Gastroesophageal sphincter (tissue), 4 donors: ENCODE measurements at regions not wholly inside any gene's neighbourhood (a gene's known extent, or its start where the extent isn't known, plus 50 kb on each side); places are given as distances from the start of the nearest gene placed in this dataset.

Experiments
- ATAC-seq: fragments of 150-250 bp; one replicate; pipeline ENCODE4 v1.9.1; 2016; ENCODE audit warnings: mild to moderate bottlenecking, moderate library complexity
- H3K27ac ChIP-seq, 4 donors: fragments of 200-600 bp; sonication (generic) in 3 of 4; 1 replicate in 3 of 4; 2 replicates in 1 of 4; pipeline ENCODE4 v1.5.1; 2016 to 2019
- H3K27me3 ChIP-seq: fragments of 200-600 bp; sonication (generic); one replicate; pipeline ENCODE4 v1.5.1; 2019
- H3K36me3 ChIP-seq, 2 donors: fragments of 200-600 bp; sonication (generic); one replicate each; pipeline ENCODE4 v1.5.1; 2019; ENCODE audit warnings: control low read depth in 1 of 2
- H3K4me1 ChIP-seq, 3 donors: fragments of 200-600 bp; sonication (generic); 1 replicate in 2 of 3; 2 replicates in 1 of 3; pipeline ENCODE4 v1.5.1; 2016 to 2019; ENCODE audit warnings: control low read depth in 2 of 3
- H3K4me3 ChIP-seq, 2 donors: fragments of 200-600 bp; sonication (generic); one replicate each; pipeline ENCODE4 v1.5.1; 2019; ENCODE audit warnings: mild to moderate bottlenecking in 1 of 2, moderate library complexity in 1 of 2
- H3K9me3 ChIP-seq, 3 donors: fragments of 200-600 bp; sonication (generic); one replicate each; pipeline ENCODE4 v1.5.1; 2017 to 2019; ENCODE audit warnings: control low read depth in 2 of 3
- EP300 ChIP-seq: sonication (generic); formaldehyde crosslinking; IDR thresholded peaks from one replicate; pipeline ENCODE4 v1.6.1; 2017; ENCODE audit warnings: antibody characterized with exemption, mild to moderate bottlenecking
- POLR2A ChIP-seq, 2 donors: fragments of 450-650 bp; IDR thresholded peaks; one replicate each; pipeline ENCODE4 v1.6.1; 2017; ENCODE audit warnings: antibody characterized with exemption in 2 of 2, mild to moderate bottlenecking in 2 of 2, moderate library complexity in 1 of 2
- POLR2AphosphoS5 ChIP-seq: sonication (generic); formaldehyde crosslinking; IDR thresholded peaks from one replicate; pipeline ENCODE4 v1.6.1; 2017; ENCODE audit warnings: antibody characterized with exemption
- WGBS, 2 donors: methylation state at CpG; one replicate each; pipeline ENCODE4 v1.1.5; 2018; ENCODE audit warnings: low coverage in 1 of 2; 5-methylcytosine and 5-hydroxymethylcytosine counted together
- TF ChIP-seq, protein P1 (sequence below), 4 experiments: fragments of 200-600 bp in 2 of 4; fragments of 450-650 bp in 2 of 4; sonication (generic) in 1 of 4; IDR thresholded peaks; one replicate each; pipeline ENCODE4 v1.5.1; 2017 to 2019; ENCODE audit warnings: antibody characterized with exemption in 4 of 4, mild to moderate bottlenecking in 2 of 4, moderate library complexity in 2 of 4

DNA sequence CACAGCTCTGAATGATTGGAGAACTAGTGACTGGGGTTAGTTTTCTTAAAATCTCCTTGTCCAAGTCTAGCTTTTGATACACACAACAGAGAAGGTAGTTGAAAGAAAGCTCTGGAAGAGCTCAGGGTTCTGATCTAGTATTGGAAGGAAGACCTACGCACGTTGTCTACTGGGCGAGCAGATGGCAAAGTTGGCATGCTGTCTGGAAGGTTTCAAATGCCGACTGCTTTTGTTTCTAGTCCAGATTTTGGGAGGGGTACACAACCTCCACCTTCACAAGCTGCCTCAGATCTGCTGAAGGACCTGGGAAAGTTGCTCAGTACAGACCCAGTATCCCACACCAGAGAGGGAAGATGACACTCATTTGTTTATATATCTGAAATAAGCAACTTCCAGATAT lies 507.3 kb downstream of the RNF144A start:
- H3K36me3 ChIP-seq: no peaks in the 10 kb centered on the region
- TF ChIP-seq POLR2A (IDR thresholded peaks at IDR 0.05) (no peak), POLR2AphosphoS5 (no peak), EP300 (no peak)
- TF ChIP-seq, protein P1, sequence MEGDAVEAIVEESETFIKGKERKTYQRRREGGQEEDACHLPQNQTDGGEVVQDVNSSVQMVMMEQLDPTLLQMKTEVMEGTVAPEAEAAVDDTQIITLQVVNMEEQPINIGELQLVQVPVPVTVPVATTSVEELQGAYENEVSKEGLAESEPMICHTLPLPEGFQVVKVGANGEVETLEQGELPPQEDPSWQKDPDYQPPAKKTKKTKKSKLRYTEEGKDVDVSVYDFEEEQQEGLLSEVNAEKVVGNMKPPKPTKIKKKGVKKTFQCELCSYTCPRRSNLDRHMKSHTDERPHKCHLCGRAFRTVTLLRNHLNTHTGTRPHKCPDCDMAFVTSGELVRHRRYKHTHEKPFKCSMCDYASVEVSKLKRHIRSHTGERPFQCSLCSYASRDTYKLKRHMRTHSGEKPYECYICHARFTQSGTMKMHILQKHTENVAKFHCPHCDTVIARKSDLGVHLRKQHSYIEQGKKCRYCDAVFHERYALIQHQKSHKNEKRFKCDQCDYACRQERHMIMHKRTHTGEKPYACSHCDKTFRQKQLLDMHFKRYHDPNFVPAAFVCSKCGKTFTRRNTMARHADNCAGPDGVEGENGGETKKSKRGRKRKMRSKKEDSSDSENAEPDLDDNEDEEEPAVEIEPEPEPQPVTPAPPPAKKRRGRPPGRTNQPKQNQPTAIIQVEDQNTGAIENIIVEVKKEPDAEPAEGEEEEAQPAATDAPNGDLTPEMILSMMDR (IDR thresholded peaks at IDR 0.05): no peak
- ATAC-seq: no peak
- no peaks in the 10 kb centered on the region for H3K9me3 ChIP-seq
- WGBS, 2 donors: 49 to 73% methylated on average over 3 to 4 of the region's 4 CpGs
- no peak overlapping the region for H3K27ac ChIP-seq
- peaks cover 16% of the 10 kb centered on the region for H3K27me3 ChIP-seq
- no peak overlapping the region for H3K4me3 ChIP-seq
- H3K4me1 ChIP-seq: no peaks in the 10 kb centered on the region

DNA sequence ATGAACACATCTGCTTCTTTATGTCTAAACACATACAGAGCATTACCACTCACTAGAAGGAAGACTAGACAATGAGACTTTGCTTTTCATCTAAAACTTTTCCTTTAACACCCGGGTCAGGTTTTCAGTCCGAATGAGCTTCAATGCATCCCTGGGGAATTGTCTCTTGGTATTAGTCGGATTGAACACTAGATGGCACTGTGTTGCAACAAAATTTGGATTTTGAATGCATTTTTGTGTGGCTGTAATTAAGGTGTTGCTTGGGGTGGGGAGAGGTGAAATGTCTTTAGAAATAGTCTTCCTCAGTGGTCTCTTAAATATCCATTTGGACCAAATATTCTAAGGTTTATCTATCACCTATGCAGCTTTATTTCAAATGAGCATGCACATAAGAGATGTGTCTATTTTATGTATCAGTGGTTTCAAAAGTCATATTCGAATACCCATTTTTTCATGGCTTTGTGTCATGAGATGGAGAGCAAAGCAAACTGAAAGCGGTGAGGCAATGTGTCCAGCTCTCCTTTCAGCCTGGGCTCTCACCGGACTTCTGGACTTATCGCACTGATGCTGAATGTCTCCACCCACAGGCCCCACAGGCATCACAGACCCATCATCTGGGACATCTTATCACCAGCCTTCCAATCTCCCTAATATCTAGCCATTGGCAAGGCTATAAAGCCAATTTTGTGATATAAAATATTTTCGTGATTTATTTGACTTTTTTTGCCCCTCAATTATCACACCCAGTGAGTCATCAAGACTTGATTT lies 510.3 kb downstream of the RNF144A start:
- peaks cover 42% of the 10 kb centered on the region for H3K27me3 ChIP-seq
- ATAC-seq: no peak
- no peak overlapping the region for H3K4me3 ChIP-seq
- no peaks in the 10 kb centered on the region for H3K36me3 ChIP-seq
- WGBS, 2 donors: 44 to 49% methylated on average over 8 of the region's 8 CpGs
- TF ChIP-seq, protein P1 (IDR thresholded peaks at IDR 0.05): peak; percentile 45 to 74 (median 67)
- TF ChIP-seq POLR2A (IDR thresholded peaks at IDR 0.05): no peak
- TF ChIP-seq EP300: no peak
- H3K9me3 ChIP-seq: no peaks in the 10 kb centered on the region
- peaks cover 0 to 13% (median 0%) of the 10 kb centered on the region in 3 donors for H3K4me1 ChIP-seq
- H3K27ac ChIP-seq: no peak overlapping the region

DNA sequence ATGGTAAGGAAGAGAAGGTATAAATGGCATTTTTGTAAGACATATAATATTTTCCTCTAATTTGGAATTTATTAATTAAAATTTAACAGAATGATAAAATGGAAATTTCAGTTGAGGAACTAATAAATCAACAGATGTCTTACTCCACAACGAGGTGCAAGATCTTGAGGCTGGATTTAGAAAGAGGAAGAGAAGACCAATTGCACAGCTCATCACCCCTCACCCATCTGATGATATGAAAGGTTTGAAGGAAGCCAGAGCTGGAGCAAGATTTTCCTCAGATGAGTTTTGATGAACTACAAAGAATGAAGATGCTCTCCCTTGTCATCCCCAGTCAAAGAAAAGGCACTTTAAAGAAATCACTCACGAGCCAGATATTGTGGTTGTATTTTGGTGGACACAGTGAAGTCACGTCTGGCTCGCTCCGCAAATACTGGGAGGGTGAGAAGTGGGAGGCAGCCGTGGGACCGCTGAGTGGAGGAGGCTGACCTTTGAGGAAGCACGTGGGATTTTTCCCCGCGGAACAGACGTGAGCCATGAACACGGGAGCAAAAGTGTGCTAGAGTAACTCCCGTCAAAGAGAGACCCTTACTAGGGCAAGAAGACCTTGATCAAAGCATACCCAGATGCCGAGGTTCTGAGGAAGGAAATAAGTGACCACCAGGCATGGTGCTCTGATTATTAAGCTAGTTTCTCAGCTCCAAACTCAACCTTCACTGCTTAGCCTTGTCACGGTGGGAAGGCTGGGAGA lies 511.4 kb downstream of the RNF144A start:
- no peak for TF ChIP-seq POLR2AphosphoS5
- no peak for TF ChIP-seq EP300
- TF ChIP-seq, protein P1 (IDR thresholded peaks at IDR 0.05): no peak
- no peak for TF ChIP-seq POLR2A (IDR thresholded peaks at IDR 0.05)

DNA sequence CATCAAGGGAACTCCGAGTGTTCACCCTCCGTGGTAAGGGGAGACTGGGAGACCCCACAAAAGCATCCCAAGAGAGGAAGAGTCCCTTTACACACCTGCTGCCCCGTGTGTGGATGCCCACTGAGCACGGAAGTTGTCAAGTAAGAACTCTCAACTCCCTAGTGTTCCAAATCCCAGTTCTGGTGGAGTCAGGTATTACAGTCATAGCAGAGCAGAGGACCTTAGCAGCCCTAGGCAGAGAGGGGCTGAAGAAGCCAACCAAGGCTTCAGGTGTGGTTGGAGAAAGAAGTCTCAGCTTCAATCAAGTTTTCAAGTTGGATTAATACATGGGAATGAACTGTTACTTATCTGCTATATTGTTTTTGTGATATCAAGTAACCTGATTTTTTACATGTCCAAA lies 512.5 kb downstream of the RNF144A start:
- Histone ChIP-seq H3K36me3 (no peaks in the 10 kb centered on the region), H3K9me3 (peaks cover 0 to 8% (median 0%) of the 10 kb centered on the region in 3 donors), H3K4me1 (peaks cover 0 to 13% (median 0%) of the 10 kb centered on the region in 3 donors), H3K4me3 (no peak overlapping the region), H3K27me3 (peaks cover 39% of the 10 kb centered on the region), H3K27ac (no peak overlapping the region)
- ATAC-seq: no peak
- WGBS, 2 donors: 96 to 100% methylated on average over 1 to 4 of the region's 4 CpGs
- TF ChIP-seq POLR2A (IDR thresholded peaks at IDR 0.05) (no peak), POLR2AphosphoS5 (no peak), EP300 (no peak)
- TF ChIP-seq, protein P1 (IDR thresholded peaks at IDR 0.05): no peak

More for the DNA sequence above, 511.4 kb downstream of the RNF144A start:
- peaks cover 0 to 13% (median 0%) of the 10 kb centered on the region in 3 donors for H3K4me1 ChIP-seq
- peaks cover 42% of the 10 kb centered on the region for H3K27me3 ChIP-seq
- no peak for ATAC-seq
- H3K9me3 ChIP-seq: peaks cover 0 to 8% (median 0%) of the 10 kb centered on the region in 3 donors
- H3K36me3 ChIP-seq: no peaks in the 10 kb centered on the region
- H3K4me3 ChIP-seq: no peak overlapping the region
- H3K27ac ChIP-seq: no peak overlapping the region
- 88 to 90% methylated on average over 8 to 14 of the region's 15 CpGs for WGBS, 2 donors
